GM18951 (cell line): ENCODE measurements at regions not wholly inside any gene's neighbourhood (a gene's known extent, or its start where the extent isn't known, plus 50 kb on each side); places are given as distances from the start of the nearest gene placed in this dataset.
"Not testable (repeated sequence)": the region's sequence is repeated elsewhere in the genome, so short reads cannot be mapped to it uniquely, and the experiment has no call there.

Source experiments
- POLR2A ChIP-seq: IDR thresholded peaks from 4 replicates; pipeline ENCODE4 v1.6.1; 2011; ENCODE audit warnings: mild to moderate bottlenecking; ENCODE audit not compliant: insufficient read length, insufficient read depth; ENCODE audit errors: extremely low read depth
- in situ Hi-C: fragments of 300-500 bp; cut with MboI; formaldehyde crosslinking; loops from one replicate; pipeline ENCODE4 v1.12.0; 2022; ENCODE audit warnings: low sequenced_read_pairs, mixed read lengths, inconsistent platforms; ENCODE audit not compliant: unreplicated experiment

GRCh38 chr21:25531538-25532250 is 75.6 kb downstream of the MRPL39 start:
- in situ Hi-C loops: not testable (repeated sequence)

DNA sequence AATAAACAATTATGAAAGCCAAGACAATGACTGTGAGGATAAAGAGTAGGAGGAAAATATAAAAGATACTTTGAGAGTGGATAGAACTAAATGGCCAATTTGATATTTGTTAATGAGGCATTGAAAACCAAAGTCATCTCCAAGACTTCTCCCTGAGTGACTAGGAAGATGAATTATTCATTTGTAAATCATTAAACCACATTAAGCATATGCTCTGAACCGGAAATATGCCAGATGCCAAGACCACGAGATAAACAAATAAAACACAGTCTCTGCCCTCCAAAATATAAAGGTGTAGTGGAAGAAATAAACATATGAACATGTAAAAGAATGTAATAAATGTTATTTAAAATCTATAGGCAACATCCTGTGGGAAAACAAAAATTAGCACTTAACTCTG is 78.8 kb downstream of the MRPL39 start:
- no peak for TF ChIP-seq POLR2A
- in situ Hi-C loops: no loop called here

DNA sequence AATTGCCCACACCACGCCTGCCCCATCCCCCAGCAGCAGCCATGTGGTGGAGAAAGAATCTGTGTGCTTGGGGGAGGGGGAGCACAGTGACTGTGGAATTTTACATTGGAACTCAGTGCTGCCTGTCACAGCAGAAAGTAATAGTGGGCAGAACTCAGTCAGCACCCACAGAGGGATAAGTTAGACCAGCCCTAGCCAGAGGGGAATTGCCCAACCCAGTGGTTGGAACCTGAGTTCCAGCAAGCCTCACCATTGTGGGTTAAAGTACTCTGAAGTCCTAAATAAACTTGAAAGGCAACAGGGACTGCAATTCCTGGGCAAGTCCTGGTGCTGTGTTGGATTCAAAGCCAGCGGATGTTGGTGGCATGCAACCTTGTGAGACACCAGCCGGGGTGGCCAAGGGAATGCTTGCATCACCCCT is 88.8 kb downstream of the MRPL39 start:
- TF ChIP-seq POLR2A: no peak
- in situ Hi-C loops: no loop called here

GRCh38 chr21:25515484-25516405 is 91.5 kb downstream of the MRPL39 start:
- in situ Hi-C loops: no loop called here

DNA sequence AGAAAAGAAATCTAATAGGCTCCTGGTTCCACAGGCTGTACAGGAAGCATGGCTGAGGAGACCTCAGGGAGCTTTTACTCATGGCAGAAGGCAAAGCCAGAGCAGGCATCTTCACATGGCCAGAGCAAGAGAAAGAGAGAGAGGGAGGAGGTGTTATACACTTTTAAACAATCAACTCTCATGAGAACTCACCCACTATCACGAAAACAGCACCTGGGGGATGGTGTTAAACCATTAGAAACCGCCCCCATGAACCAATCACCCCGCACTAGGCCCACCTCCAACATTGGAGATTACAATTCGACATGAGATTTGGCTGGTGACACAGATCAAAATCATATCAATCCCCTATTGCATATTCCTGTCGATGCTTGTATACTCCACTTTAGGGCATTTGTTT is 93.5 kb downstream of the MRPL39 start:
- no peak for TF ChIP-seq POLR2A
- in situ Hi-C loops: no loop called here

More at GRCh38 chr21:25515484-25516405, 91.5 kb downstream of the MRPL39 start:
- TF ChIP-seq POLR2A: no peak

DNA sequence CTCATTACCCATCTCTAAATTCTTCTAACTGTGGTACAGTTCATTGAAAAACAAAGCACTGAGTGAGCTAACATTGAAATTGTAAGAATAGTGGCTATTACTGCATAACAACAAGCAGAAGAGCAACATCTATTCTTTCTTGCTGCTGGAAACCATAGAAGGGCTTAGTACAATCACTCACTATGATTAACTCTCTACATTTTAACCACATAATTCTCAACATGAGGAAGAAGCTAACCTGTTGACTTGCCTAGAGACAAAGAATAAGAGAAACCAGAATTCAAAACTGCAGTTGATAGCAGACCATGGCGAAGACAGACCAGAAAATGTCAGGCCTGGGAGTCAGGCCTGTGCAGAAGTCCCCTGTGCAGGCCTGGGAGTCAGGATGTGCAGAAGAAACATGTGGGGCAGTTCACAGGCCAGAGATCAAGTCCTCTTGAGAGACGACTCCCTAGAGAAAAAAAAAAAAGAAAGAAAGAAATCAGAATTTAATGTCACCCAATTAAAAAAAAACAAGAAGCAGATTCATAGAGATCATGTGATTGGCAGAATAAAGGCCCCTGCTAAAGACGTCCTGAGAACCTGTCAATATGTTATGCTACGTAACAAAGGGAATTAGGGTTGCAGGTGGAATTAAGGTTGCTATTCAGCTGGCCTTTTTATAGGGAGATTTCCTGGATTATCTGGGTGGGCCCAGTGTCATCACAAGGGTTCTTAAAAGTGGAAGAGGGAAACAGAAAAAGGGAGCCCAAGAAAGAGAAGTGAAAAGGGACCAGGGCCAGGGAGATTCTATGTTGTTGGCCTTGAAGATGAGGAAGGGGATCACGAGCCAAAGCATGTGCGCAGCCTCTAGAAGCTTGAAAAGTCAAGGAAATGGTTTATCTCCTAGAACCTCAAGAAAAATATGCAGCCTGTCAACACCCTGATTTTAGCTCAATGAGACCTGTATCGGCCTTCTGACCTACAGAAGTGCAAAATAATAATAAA is 94.9 kb downstream of the MRPL39 start:
- in situ Hi-C loops: no loop called here

DNA sequence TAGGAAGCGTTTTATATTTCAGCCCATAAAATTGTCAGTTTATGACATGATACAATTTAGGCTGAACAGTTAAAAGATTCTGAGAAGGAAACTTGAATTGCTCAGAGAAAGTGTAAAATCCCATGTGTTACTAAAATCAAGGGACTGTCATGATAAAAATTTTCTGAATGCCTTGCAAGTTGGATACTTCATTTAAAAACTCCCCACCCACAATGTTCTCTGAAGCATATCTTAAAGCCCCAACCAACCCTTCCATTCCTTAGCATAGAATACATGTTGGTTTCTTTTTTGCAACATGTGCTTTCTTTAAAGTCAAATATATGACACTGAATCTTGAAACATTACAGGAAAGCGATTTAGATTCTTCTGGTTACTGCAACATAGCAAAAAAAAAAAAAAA is 97.4 kb downstream of the MRPL39 start:
- peak; percentile 27 for TF ChIP-seq POLR2A

More for the DNA sequence above, 94.9 kb downstream of the MRPL39 start:
- no peak for TF ChIP-seq POLR2A

DNA sequence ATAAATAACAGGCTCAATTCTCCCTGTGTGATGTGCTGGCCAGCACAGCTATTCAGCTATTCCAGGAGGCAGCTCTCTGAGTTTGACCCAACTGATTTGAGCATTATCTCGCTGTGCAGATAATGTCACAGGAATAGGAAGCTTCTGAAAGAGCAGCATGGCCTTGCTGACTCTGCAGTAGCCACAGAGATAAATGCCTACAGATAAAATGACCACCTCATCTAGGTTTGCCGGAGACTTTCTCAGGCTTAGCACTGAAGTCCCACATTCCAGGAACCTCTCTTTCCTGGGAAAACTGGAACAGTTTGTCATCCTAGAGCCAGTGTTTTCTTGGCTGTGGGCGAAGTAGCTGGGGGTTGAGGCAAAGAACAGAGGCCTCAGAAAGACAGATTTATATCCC is 98.9 kb downstream of the MRPL39 start:
- in situ Hi-C loops: loop anchor here (10.0 kb wide), 2 partner anchors 56 to 84 kb away; no protein-coding TSS in a partner anchor
- TF ChIP-seq POLR2A: no peak

More for the DNA sequence above, 97.4 kb downstream of the MRPL39 start:
- in situ Hi-C loops: loop anchor here (10.0 kb wide), 2 partner anchors 55 to 85 kb away; no protein-coding TSS in a partner anchor

GRCh38 chr21:25507522-25507921 is 99.8 kb downstream of the MRPL39 start:
- TF ChIP-seq POLR2A: no peak
- in situ Hi-C loops: loop anchor here (10.0 kb wide), 2 partner anchors 57 to 83 kb away; no protein-coding TSS in a partner anchor

DNA sequence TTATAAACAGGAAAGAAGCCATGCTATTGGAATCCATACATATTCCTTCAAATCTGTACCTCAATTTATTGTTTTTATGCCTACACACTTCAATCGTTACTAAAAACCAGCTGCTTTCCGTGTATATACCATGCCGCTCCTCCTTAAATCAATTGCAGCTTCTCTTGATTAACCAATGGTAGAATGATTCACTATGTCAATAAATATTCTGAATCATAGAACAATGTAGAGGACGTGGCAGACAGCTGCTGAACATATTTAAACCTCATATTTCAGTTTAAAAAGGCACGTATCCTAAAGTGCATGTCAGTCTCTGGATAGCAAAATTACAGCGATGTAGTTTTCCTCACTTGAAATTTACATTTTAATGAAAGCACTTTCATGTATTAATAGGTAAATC is 100.4 kb downstream of the MRPL39 start:
- in situ Hi-C loops: loop anchor here (10.0 kb wide), 2 partner anchors 58 to 82 kb away; no protein-coding TSS in a partner anchor
- TF ChIP-seq POLR2A: no peak

DNA sequence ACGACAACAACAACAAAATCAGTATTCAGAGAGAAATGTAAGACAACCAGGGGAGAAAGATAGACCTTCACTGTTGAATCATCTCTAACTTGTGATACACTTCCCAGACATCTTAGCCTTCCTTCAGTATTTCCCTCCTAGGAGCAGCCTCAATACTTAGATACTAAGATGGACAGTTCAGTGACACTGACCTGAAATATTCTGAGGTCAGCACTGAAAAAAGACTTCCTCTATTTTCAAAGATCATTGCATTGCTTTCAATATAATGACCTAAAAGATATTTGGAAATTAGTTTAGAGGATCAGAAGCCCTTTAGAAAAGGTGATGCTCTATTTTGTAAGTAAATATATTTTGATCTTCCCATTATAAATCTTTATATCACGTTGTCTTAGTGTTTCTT is 101.0 kb downstream of the MRPL39 start:
- no peak for TF ChIP-seq POLR2A
- in situ Hi-C loops: loop anchor here (10.0 kb wide), 2 partner anchors 59 to 81 kb away; no protein-coding TSS in a partner anchor

GRCh38 chr21:25503981-25504380 is 103.3 kb downstream of the MRPL39 start:
- no peak for TF ChIP-seq POLR2A
- in situ Hi-C loops: loop anchor here (10.0 kb wide), 2 partner anchors 61 to 79 kb away; no protein-coding TSS in a partner anchor
